Panc1 (cell line): ENCODE measurements at regions not wholly inside any gene's neighbourhood (a gene's known extent, or its start where the extent isn't known, plus 50 kb on each side); places are given as distances from the start of the nearest gene placed in this dataset.
"Not testable (repeated sequence)": the region's sequence is repeated elsewhere in the genome, so short reads cannot be mapped to it uniquely, and the experiment has no call there.

Experiments
- ATAC-seq: fragments of 200-7000 bp; cut with Tn5 transposase; 2 replicates; pipeline ENCODE4 v1.9.1; 2020; ENCODE audit warnings: mild to moderate bottlenecking, moderate library complexity
- BruUV-seq: library from RNA; stranded (reverse); fragments of 400-500 nt; replicated peaks from 2 replicates; lab custom pipeline; 2021; lab: Mats Ljungman, UMichigan
- CTCF ChIA-PET: fragments of 300-600 bp; sonication (Branson Sonifier 250); formaldehyde crosslinking; loops from one replicate; lab custom pipeline; 2022; ENCODE audit warnings: antibody characterized with exemption; lab: Charles Lee
- POLR2A ChIA-PET: fragments of 300-600 bp; sonication (Branson Sonifier 250); formaldehyde crosslinking; loops from one replicate; lab custom pipeline; 2022; ENCODE audit warnings: antibody characterized with exemption; lab: Charles Lee
- DNase-seq: peaks from one replicate; pipeline ENCODE4 v3.0.0-alpha.2; 2010; ENCODE audit warnings: low read depth, low spot score
- H3K27ac ChIP-seq: 2 replicates; pipeline ENCODE4 v1.5.1; 2011; ENCODE audit warnings: mild to moderate bottlenecking, low read length, inconsistent platforms
- H3K27me3 ChIP-seq: fragments of 200-500 bp; sonication (Bioruptor generic); 2 replicates; pipeline ENCODE4 v1.6.0; 2014; ENCODE audit warnings: low read length, inconsistent platforms; ENCODE audit not compliant: control insufficient read depth, insufficient read depth
- H3K36me3 ChIP-seq: fragments of 200-500 bp; sonication (Bioruptor generic); 2 replicates; pipeline ENCODE4 v1.5.1; 2014; ENCODE audit warnings: inconsistent platforms, mild to moderate bottlenecking, low read length, moderate library complexity; ENCODE audit not compliant: control insufficient read depth, insufficient read depth
- H3K4me1 ChIP-seq: 2 replicates; pipeline ENCODE4 v1.5.1; 2011; ENCODE audit warnings: inconsistent platforms, mild to moderate bottlenecking, low read length, moderate library complexity; ENCODE audit not compliant: control insufficient read depth, insufficient read depth
- H3K4me3 ChIP-seq, 2 experiments: 2 replicates each; pipeline ENCODE4 v1.5.1; 2011 to 2012; ENCODE audit warnings: low read depth in 2 of 2, low read length in 2 of 2, mild to moderate bottlenecking in 2 of 2, inconsistent platforms in 1 of 2, moderate library complexity in 1 of 2
- H3K9me3 ChIP-seq: fragments of 200-500 bp; sonication (Bioruptor generic); 2 replicates; pipeline ENCODE4 v1.5.1; 2014; ENCODE audit warnings: low read depth, mild to moderate bottlenecking, inconsistent platforms, low read length, moderate library complexity; ENCODE audit not compliant: control insufficient read depth, insufficient read depth
- in situ Hi-C: cut with HindIII; loops from 2 replicates; pipeline ENCODE4 v1.10.0; 2016; ENCODE audit warnings: low sequenced_read_pairs, low pct_unique_long_range_greater_than_20kb
- intact Hi-C: fragments of 100-400 bp; cut with micrococcal nuclease; formaldehyde crosslinking; loops from one replicate; pipeline ENCODE4 v1.10.0; 2022; ENCODE audit not compliant: unreplicated experiment

- DNase-seq, H3K9me3 ChIP-seq, H3K4me3 ChIP-seq, in situ Hi-C loops, H3K36me3 ChIP-seq, intact Hi-C loops, H3K27ac ChIP-seq, H3K27me3 ChIP-seq, CTCF ChIA-PET, POLR2A ChIA-PET, BruUV-seq, ATAC-seq, H3K4me1 ChIP-seq: not testable (repeated sequence)
Measured at GRCh38 chr21:13545525-13545924, 64.1 kb upstream of the POTED start.
